ENCODE measurements at regions not wholly inside any gene's neighbourhood (a gene's known extent, or its start where the extent isn't known, plus 50 kb on each side); places are given as distances from the start of the nearest gene placed in this dataset.

DNA sequence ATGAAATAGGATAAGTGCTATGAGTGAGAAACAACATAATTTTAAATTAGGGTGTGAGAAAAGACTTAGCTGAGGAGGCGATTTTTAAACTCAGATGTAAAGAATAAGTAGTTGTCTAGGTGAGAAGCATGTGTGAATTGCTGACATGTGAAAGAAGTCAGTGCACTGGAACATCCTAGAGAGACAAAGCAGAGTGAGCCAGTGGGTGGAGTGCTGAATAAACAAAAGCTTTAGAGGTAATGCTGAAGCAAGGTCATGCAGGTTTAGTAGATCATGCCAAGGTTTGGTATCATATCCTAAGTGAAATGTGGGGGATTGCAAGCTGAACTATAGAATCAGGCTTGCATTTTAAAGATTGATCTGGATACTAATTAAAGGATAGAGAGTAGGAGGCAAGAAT, 89.4 kb downstream of the KIF2B start:
- TF ChIP-seq CTCF (conservative IDR thresholded peaks at IDR 0.05; ENCODE audit: low read depth, low read length) = no peak
- TF ChIP-seq RAD21 (IDR thresholded peaks at IDR 0.05; ENCODE audit: low read length) = no peak
- TF ChIP-seq POLR2A (IDR thresholded peaks at IDR 0.05; ENCODE audit: low read depth, low read length) = no peak
- TF ChIP-seq MXI1 (IDR thresholded peaks at IDR 0.05; ENCODE audit: borderline replicate concordance, low read depth, low read length) = no peak
- TF ChIP-seq SMC3 (IDR thresholded peaks at IDR 0.05; ENCODE audit: low read depth, low read length) = no peak
- TF ChIP-seq USF2 (IDR thresholded peaks at IDR 0.05; ENCODE audit: low read depth, low read length) = no peak
- TF ChIP-seq RFX5 (IDR thresholded peaks at IDR 0.05; ENCODE audit: low read depth, low read length) = no peak
- no peak for TF ChIP-seq CEBPB (IDR thresholded peaks at IDR 0.05; ENCODE audit: low read depth, low read length)
- TF ChIP-seq RCOR1 (IDR thresholded peaks at IDR 0.05; ENCODE audit: insufficient replicate concordance, low read length) = no peak
- no peak for TF ChIP-seq MAFK (IDR thresholded peaks at IDR 0.05; ENCODE audit: low read depth, low read length)
- no peak for TF ChIP-seq FOS (IDR thresholded peaks at IDR 0.05; ENCODE audit: low read depth, low read length)
- TF ChIP-seq MAZ (IDR thresholded peaks at IDR 0.05; ENCODE audit: borderline replicate concordance, low read depth, low read length) = no peak
- TF ChIP-seq NFE2L2 (IDR thresholded peaks at IDR 0.05; ENCODE audit: low read depth, low read length) = no peak

All from IMR-90 (cell line).